Effector memory CD8-positive, alpha-beta T cell (primary cell): ENCODE measurements at regions not wholly inside any gene's neighbourhood (a gene's known extent, or its start where the extent isn't known, plus 50 kb on each side); places are given as distances from the start of the nearest gene placed in this dataset.

Experiments
- ATAC-seq: fragments of 150-1000 bp; cut with Tn5 transposase; replicated peaks from 2 replicates; pipeline ENCODE4 v1.10.0; 2021; ENCODE audit warnings: mild to moderate bottlenecking, moderate library complexity
- DNase-seq, 3 experiments: peaks; one replicate each; pipeline ENCODE4 v3.0.0; 2021
- H3K27ac Mint-ChIP-seq, 2 donors: one replicate each; pipeline ENCODE4 v1.8.0; 2022; ENCODE audit warnings: mild to moderate bottlenecking in 2 of 2, mixed read lengths in 2 of 2, moderate library complexity in 2 of 2
- H3K27me3 Mint-ChIP-seq, 2 donors: one replicate each; pipeline ENCODE4 v1.8.0; 2022; ENCODE audit warnings: mixed read lengths in 2 of 2
- H3K36me3 Mint-ChIP-seq: one replicate; pipeline ENCODE4 v1.8.0; 2022; ENCODE audit warnings: mild to moderate bottlenecking, moderate library complexity, mixed read lengths; ENCODE audit not compliant: insufficient read depth
- H3K4me1 Mint-ChIP-seq, 2 donors: one replicate each; pipeline ENCODE4 v1.8.0; 2022; ENCODE audit warnings: low read depth in 2 of 2, mixed read lengths in 2 of 2
- H3K4me3 Mint-ChIP-seq, 2 donors: one replicate each; pipeline ENCODE4 v1.8.0; 2022; ENCODE audit warnings: mild to moderate bottlenecking in 2 of 2, mixed read lengths in 2 of 2, moderate library complexity in 2 of 2
- H3K9me3 Mint-ChIP-seq, 2 donors: one replicate each; pipeline ENCODE4 v1.8.0; 2022; ENCODE audit warnings: mixed read lengths in 2 of 2

- peak overlapping the region in 1 of 2 donors; percentile 13 for H3K27ac Mint-ChIP-seq
- H3K36me3 Mint-ChIP-seq: no peaks in the 10 kb centered on the region
- DNase-seq (no peak), ATAC-seq (no peak)
- H3K4me3 Mint-ChIP-seq: no peak overlapping the region
- peaks cover 33% of the 10 kb centered on the region in 2 donors for H3K27me3 Mint-ChIP-seq
- peaks cover 0 to 2% of the 10 kb centered on the region in 2 donors for H3K9me3 Mint-ChIP-seq
- no peaks in the 10 kb centered on the region for H3K4me1 Mint-ChIP-seq
Measured at GRCh38 chr5:159826351-159827214, 89.7 kb upstream of the ADRA1B start.

- no peak for DNase-seq
- H3K9me3 Mint-ChIP-seq: peaks cover 0 to 2% of the 10 kb centered on the region in 2 donors
- ATAC-seq: no peak
- H3K4me3 Mint-ChIP-seq: no peak overlapping the region
- no peaks in the 10 kb centered on the region for H3K36me3 Mint-ChIP-seq
- H3K27me3 Mint-ChIP-seq: peaks cover 32 to 37% of the 10 kb centered on the region in 2 donors
- H3K4me1 Mint-ChIP-seq: no peaks in the 10 kb centered on the region
- no peak overlapping the region for H3K27ac Mint-ChIP-seq
Measured at GRCh38 chr5:159827861-159828260, 88.4 kb upstream of the ADRA1B start.

GRCh38 chr5:159832073-159832472, 84.2 kb upstream of the ADRA1B start:
- Mint-ChIP-seq H3K27me3 (peaks cover 36% of the 10 kb centered on the region in 2 donors), H3K9me3 (peaks cover 0 to 3% of the 10 kb centered on the region in 2 donors), H3K27ac (no peak overlapping the region), H3K36me3 (no peaks in the 10 kb centered on the region), H3K4me1 (no peaks in the 10 kb centered on the region), H3K4me3 (no peak overlapping the region)
- no peak for ATAC-seq
- no peak for DNase-seq

GRCh38 chr5:159833088-159833487, 83.2 kb upstream of the ADRA1B start:
- ATAC-seq (no peak), DNase-seq (no peak)
- H3K4me3 Mint-ChIP-seq: no peak overlapping the region
- H3K27ac Mint-ChIP-seq: no peak overlapping the region
- peaks cover 36% of the 10 kb centered on the region in 2 donors for H3K27me3 Mint-ChIP-seq
- no peaks in the 10 kb centered on the region for H3K4me1 Mint-ChIP-seq
- H3K36me3 Mint-ChIP-seq: no peaks in the 10 kb centered on the region
- H3K9me3 Mint-ChIP-seq: peaks cover 0 to 3% of the 10 kb centered on the region in 2 donors

GRCh38 chr5:159833846-159834245, 82.4 kb upstream of the ADRA1B start:
- ATAC-seq: no peak
- H3K36me3 Mint-ChIP-seq: no peaks in the 10 kb centered on the region
- H3K4me3 Mint-ChIP-seq: no peak overlapping the region
- no peak for DNase-seq
- no peaks in the 10 kb centered on the region for H3K4me1 Mint-ChIP-seq
- peaks cover 0 to 3% of the 10 kb centered on the region in 2 donors for H3K9me3 Mint-ChIP-seq
- H3K27me3 Mint-ChIP-seq: peaks cover 36% of the 10 kb centered on the region in 2 donors
- no peak overlapping the region for H3K27ac Mint-ChIP-seq

GRCh38 chr5:159835548-159835947, 80.7 kb upstream of the ADRA1B start:
- DNase-seq (no peak), ATAC-seq (no peak)
- Mint-ChIP-seq H3K4me3 (no peak overlapping the region), H3K27me3 (peaks cover 35 to 39% of the 10 kb centered on the region in 2 donors), H3K36me3 (no peaks in the 10 kb centered on the region), H3K9me3 (peaks cover 0 to 3% of the 10 kb centered on the region in 2 donors), H3K4me1 (no peaks in the 10 kb centered on the region), H3K27ac (no peak overlapping the region)

- ATAC-seq (no peak), DNase-seq (no peak)
- Mint-ChIP-seq H3K27ac (no peak overlapping the region), H3K36me3 (no peaks in the 10 kb centered on the region), H3K9me3 (peaks cover 0 to 3% of the 10 kb centered on the region in 2 donors), H3K4me1 (no peaks in the 10 kb centered on the region), H3K27me3 (peaks cover 26 to 34% of the 10 kb centered on the region in 2 donors), H3K4me3 (no peak overlapping the region)
Measured at GRCh38 chr5:159836691-159837090, 79.6 kb upstream of the ADRA1B start.

- Mint-ChIP-seq H3K9me3 (peaks cover 0 to 3% of the 10 kb centered on the region in 2 donors), H3K4me3 (no peak overlapping the region), H3K27ac (no peak overlapping the region), H3K27me3 (peaks cover 15 to 26% of the 10 kb centered on the region in 2 donors), H3K4me1 (no peaks in the 10 kb centered on the region), H3K36me3 (no peaks in the 10 kb centered on the region)
- DNase-seq (no peak), ATAC-seq (no peak)
Measured at GRCh38 chr5:159837860-159838259, 78.4 kb upstream of the ADRA1B start.

GRCh38 chr5:159838551-159839222, 77.6 kb upstream of the ADRA1B start:
- DNase-seq (no peak), ATAC-seq (no peak)
- H3K27me3 Mint-ChIP-seq: peaks cover 12 to 17% of the 10 kb centered on the region in 2 donors
- no peak overlapping the region for H3K4me3 Mint-ChIP-seq
- H3K4me1 Mint-ChIP-seq: no peaks in the 10 kb centered on the region
- H3K9me3 Mint-ChIP-seq: peaks cover 0 to 3% of the 10 kb centered on the region in 2 donors
- H3K27ac Mint-ChIP-seq: no peak overlapping the region
- no peaks in the 10 kb centered on the region for H3K36me3 Mint-ChIP-seq

- Mint-ChIP-seq H3K36me3 (no peaks in the 10 kb centered on the region), H3K9me3 (no peaks in the 10 kb centered on the region), H3K4me3 (no peak overlapping the region), H3K27ac (no peak overlapping the region), H3K27me3 (peaks cover 14 to 21% of the 10 kb centered on the region in 2 donors), H3K4me1 (peaks cover 0 to 2% of the 10 kb centered on the region in 2 donors)
- ATAC-seq: no peak
- no peak for DNase-seq
Measured at GRCh38 chr5:159844267-159845121, 71.8 kb upstream of the ADRA1B start.

- ATAC-seq (no peak), DNase-seq (no peak)
- Mint-ChIP-seq H3K4me1 (no peaks in the 10 kb centered on the region), H3K27ac (no peak overlapping the region), H3K36me3 (no peaks in the 10 kb centered on the region), H3K27me3 (peaks cover 6 to 25% of the 10 kb centered on the region in 2 donors), H3K9me3 (no peaks in the 10 kb centered on the region), H3K4me3 (no peak overlapping the region)
Measured at GRCh38 chr5:159849437-159850083, 66.7 kb upstream of the ADRA1B start.

GRCh38 chr5:159850160-159850559, 66.1 kb upstream of the ADRA1B start:
- H3K4me1 Mint-ChIP-seq: no peaks in the 10 kb centered on the region
- H3K4me3 Mint-ChIP-seq: no peak overlapping the region
- H3K27me3 Mint-ChIP-seq: peaks cover 10 to 31% of the 10 kb centered on the region in 2 donors
- no peak overlapping the region for H3K27ac Mint-ChIP-seq
- no peaks in the 10 kb centered on the region for H3K36me3 Mint-ChIP-seq
- ATAC-seq (no peak), DNase-seq (no peak)
- H3K9me3 Mint-ChIP-seq: no peaks in the 10 kb centered on the region

GRCh38 chr5:159851053-159851452, 65.2 kb upstream of the ADRA1B start:
- Mint-ChIP-seq H3K4me1 (no peaks in the 10 kb centered on the region), H3K9me3 (no peaks in the 10 kb centered on the region), H3K36me3 (no peaks in the 10 kb centered on the region), H3K27ac (no peak overlapping the region), H3K4me3 (no peak overlapping the region), H3K27me3 (peaks cover 15 to 37% of the 10 kb centered on the region in 2 donors)
- DNase-seq: no peak
- no peak for ATAC-seq
